HL-60 (cell line): ENCODE measurements at regions not wholly inside any gene's neighbourhood (a gene's known extent, or its start where the extent isn't known, plus 50 kb on each side); places are given as distances from the start of the nearest gene placed in this dataset.

ENCODE experiments used
- DNase-seq, 2 experiments: peaks; one replicate each; pipeline ENCODE4 v3.0.0-alpha.2; 2010 to 2020; ENCODE audit warnings: low read depth in 1 of 2, low spot score in 1 of 2
- H3K27ac ChIP-seq: fragments of 250-450 bp; sonication (Bioruptor Pico); replicated peaks from 2 replicates; pipeline ENCODE4 v1.5.1; 2020; ENCODE audit warnings: mild to moderate bottlenecking, moderate library complexity
- H3K27me3 ChIP-seq: fragments of 250-450 bp; sonication (Bioruptor Pico); 2 replicates; pipeline ENCODE4 v1.5.1; 2021; ENCODE audit warnings: mild to moderate bottlenecking, moderate library complexity; ENCODE audit not compliant: insufficient read depth, poor library complexity, severe bottlenecking
- H3K4me3 ChIP-seq: replicated peaks from 2 replicates; pipeline ENCODE4 v1.5.1; 2011; ENCODE audit warnings: mild to moderate bottlenecking, control low read depth, low read length; ENCODE audit not compliant: insufficient read depth
- GABPA ChIP-seq: IDR thresholded peaks from 2 replicates; pipeline ENCODE4 v1.6.1; 2012; ENCODE audit warnings: low read depth
- POLR2AphosphoS5 ChIP-seq: IDR thresholded peaks from 2 replicates; pipeline ENCODE4 v1.6.1; 2012; ENCODE audit warnings: low read depth
- SPI1 ChIP-seq: IDR thresholded peaks from 2 replicates; pipeline ENCODE4 v1.6.1; 2012; ENCODE audit warnings: low read depth, mild to moderate bottlenecking, borderline replicate concordance
- TF ChIP-seq, protein P1 (sequence below): IDR thresholded peaks from 2 replicates; pipeline ENCODE4 v1.6.1; 2012; ENCODE audit warnings: low read depth; ENCODE audit not compliant: insufficient replicate concordance
- TF ChIP-seq, protein P2 (sequence below): IDR thresholded peaks from one replicate; pipeline ENCODE4 v1.5.1; 2011; ENCODE audit warnings: low read length, control low read depth, inconsistent platforms; ENCODE audit not compliant: insufficient read depth

- H3K27ac ChIP-seq = no peak overlapping the region
- H3K27me3 ChIP-seq = no peaks in the 10 kb centered on the region
Measured at GRCh38 chr17:77419095-77419494, 278.3 kb downstream of the SEC14L1 start.

DNA sequence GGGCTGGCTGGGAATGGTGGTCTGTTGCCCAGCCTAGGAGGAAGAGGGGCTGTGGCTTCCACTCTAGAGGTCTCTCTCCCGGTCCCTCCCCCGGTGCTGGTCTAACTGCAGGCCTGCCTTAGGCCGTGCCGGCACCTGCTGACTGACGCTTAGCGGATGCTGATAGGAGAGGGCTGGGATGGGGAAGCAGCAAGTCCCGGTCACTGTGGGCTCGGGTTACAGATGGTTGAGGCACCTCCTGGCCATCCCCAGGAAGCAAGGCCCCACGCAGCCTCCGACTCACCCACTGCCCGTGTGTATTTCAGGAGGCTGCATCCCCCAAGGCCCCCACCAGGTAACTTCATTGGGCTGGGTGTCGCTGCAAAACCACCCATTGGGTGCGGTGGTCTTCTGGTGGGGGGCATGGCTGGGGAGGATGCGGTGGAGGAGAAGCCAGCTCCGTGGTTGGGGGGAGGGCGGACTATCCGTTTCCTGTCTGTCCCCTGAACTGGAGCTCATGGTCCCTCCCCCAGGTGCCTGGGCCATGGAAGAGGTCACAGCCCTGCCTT lies 278.9 kb downstream of the SEC14L1 start:
- TF ChIP-seq, protein P1, sequence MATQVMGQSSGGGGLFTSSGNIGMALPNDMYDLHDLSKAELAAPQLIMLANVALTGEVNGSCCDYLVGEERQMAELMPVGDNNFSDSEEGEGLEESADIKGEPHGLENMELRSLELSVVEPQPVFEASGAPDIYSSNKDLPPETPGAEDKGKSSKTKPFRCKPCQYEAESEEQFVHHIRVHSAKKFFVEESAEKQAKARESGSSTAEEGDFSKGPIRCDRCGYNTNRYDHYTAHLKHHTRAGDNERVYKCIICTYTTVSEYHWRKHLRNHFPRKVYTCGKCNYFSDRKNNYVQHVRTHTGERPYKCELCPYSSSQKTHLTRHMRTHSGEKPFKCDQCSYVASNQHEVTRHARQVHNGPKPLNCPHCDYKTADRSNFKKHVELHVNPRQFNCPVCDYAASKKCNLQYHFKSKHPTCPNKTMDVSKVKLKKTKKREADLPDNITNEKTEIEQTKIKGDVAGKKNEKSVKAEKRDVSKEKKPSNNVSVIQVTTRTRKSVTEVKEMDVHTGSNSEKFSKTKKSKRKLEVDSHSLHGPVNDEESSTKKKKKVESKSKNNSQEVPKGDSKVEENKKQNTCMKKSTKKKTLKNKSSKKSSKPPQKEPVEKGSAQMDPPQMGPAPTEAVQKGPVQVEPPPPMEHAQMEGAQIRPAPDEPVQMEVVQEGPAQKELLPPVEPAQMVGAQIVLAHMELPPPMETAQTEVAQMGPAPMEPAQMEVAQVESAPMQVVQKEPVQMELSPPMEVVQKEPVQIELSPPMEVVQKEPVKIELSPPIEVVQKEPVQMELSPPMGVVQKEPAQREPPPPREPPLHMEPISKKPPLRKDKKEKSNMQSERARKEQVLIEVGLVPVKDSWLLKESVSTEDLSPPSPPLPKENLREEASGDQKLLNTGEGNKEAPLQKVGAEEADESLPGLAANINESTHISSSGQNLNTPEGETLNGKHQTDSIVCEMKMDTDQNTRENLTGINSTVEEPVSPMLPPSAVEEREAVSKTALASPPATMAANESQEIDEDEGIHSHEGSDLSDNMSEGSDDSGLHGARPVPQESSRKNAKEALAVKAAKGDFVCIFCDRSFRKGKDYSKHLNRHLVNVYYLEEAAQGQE = no peak
- TF ChIP-seq SPI1 (no peak), POLR2AphosphoS5 (no peak), GABPA (no peak)
- TF ChIP-seq, protein P2, sequence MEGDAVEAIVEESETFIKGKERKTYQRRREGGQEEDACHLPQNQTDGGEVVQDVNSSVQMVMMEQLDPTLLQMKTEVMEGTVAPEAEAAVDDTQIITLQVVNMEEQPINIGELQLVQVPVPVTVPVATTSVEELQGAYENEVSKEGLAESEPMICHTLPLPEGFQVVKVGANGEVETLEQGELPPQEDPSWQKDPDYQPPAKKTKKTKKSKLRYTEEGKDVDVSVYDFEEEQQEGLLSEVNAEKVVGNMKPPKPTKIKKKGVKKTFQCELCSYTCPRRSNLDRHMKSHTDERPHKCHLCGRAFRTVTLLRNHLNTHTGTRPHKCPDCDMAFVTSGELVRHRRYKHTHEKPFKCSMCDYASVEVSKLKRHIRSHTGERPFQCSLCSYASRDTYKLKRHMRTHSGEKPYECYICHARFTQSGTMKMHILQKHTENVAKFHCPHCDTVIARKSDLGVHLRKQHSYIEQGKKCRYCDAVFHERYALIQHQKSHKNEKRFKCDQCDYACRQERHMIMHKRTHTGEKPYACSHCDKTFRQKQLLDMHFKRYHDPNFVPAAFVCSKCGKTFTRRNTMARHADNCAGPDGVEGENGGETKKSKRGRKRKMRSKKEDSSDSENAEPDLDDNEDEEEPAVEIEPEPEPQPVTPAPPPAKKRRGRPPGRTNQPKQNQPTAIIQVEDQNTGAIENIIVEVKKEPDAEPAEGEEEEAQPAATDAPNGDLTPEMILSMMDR = no peak
- peak in 1 of 2 experiments; percentile 41 for DNase-seq
- Histone ChIP-seq H3K27me3 (no peaks in the 10 kb centered on the region), H3K4me3 (no peak overlapping the region), H3K27ac (no peak overlapping the region)

More at GRCh38 chr17:77419095-77419494, 278.3 kb downstream of the SEC14L1 start:
- no peak for DNase-seq
- TF ChIP-seq SPI1 (no peak), POLR2AphosphoS5 (no peak), GABPA (no peak)
- TF ChIP-seq, protein P1 = no peak
- TF ChIP-seq, protein P2 = no peak
- no peak overlapping the region for H3K4me3 ChIP-seq

GRCh38 chr17:77420095-77420803 lies 279.5 kb downstream of the SEC14L1 start:
- H3K27ac ChIP-seq = peak overlapping the region; percentile 27; the same call in 1 of the 2 replicates
- no peak for DNase-seq
- H3K27me3 ChIP-seq = no peaks in the 10 kb centered on the region
- TF ChIP-seq SPI1 (no peak), GABPA (no peak), POLR2AphosphoS5 (no peak)
- TF ChIP-seq, protein P1 = no peak
- TF ChIP-seq, protein P2 = no peak
- no peak overlapping the region for H3K4me3 ChIP-seq
